LNCaP clone FGC (cell line): ENCODE measurements at regions not wholly inside any gene's neighbourhood (a gene's known extent, or its start where the extent isn't known, plus 50 kb on each side); places are given as distances from the start of the nearest gene placed in this dataset.

ENCODE experiments used
- DNase-seq: peaks from one replicate; pipeline ENCODE4 v3.0.0-alpha.2; 2011; ENCODE audit warnings: low read depth
- H3K4me3 ChIP-seq: 2 replicates; pipeline ENCODE4 v1.5.1; 2011; ENCODE audit warnings: mild to moderate bottlenecking, low read depth, low read length, control low read depth
- TF ChIP-seq, protein P1 (sequence below): IDR thresholded peaks from 2 replicates; pipeline ENCODE4 v1.5.1; 2012; ENCODE audit warnings: mild to moderate bottlenecking; ENCODE audit not compliant: control insufficient read depth, insufficient read depth; ENCODE audit errors: extremely low read depth

GRCh38 chr1:217253985-217254384 is 376.9 kb downstream of the GPATCH2 start:
- TF ChIP-seq, protein P1, sequence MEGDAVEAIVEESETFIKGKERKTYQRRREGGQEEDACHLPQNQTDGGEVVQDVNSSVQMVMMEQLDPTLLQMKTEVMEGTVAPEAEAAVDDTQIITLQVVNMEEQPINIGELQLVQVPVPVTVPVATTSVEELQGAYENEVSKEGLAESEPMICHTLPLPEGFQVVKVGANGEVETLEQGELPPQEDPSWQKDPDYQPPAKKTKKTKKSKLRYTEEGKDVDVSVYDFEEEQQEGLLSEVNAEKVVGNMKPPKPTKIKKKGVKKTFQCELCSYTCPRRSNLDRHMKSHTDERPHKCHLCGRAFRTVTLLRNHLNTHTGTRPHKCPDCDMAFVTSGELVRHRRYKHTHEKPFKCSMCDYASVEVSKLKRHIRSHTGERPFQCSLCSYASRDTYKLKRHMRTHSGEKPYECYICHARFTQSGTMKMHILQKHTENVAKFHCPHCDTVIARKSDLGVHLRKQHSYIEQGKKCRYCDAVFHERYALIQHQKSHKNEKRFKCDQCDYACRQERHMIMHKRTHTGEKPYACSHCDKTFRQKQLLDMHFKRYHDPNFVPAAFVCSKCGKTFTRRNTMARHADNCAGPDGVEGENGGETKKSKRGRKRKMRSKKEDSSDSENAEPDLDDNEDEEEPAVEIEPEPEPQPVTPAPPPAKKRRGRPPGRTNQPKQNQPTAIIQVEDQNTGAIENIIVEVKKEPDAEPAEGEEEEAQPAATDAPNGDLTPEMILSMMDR, result no peak
- H3K4me3 ChIP-seq, result no peak overlapping the region

GRCh38 chr1:217253351-217253750 is 377.5 kb downstream of the GPATCH2 start:
- no peak overlapping the region for H3K4me3 ChIP-seq
- TF ChIP-seq, protein P1, result no peak
- DNase-seq, result no peak

More at GRCh38 chr1:217253985-217254384, 376.9 kb downstream of the GPATCH2 start:
- DNase-seq, result no peak

GRCh38 chr1:217251121-217251520 is 379.8 kb downstream of the GPATCH2 start:
- no peak overlapping the region for H3K4me3 ChIP-seq
- no peak for DNase-seq
- TF ChIP-seq, protein P1, result no peak

GRCh38 chr1:217249857-217250256 is 381.0 kb downstream of the GPATCH2 start:
- no peak overlapping the region for H3K4me3 ChIP-seq
- no peak for DNase-seq
- TF ChIP-seq, protein P1, result no peak

- DNase-seq, result no peak
- H3K4me3 ChIP-seq, result no peak overlapping the region
- TF ChIP-seq, protein P1, result no peak
Observed at GRCh38 chr1:217244971-217245370, 385.9 kb downstream of the GPATCH2 start.

- TF ChIP-seq, protein P1, result no peak
- no peak overlapping the region for H3K4me3 ChIP-seq
- DNase-seq, result no peak
Observed at GRCh38 chr1:217240656-217241055, 390.2 kb downstream of the GPATCH2 start.

- no peak for DNase-seq
- TF ChIP-seq, protein P1, result no peak
- no peak overlapping the region for H3K4me3 ChIP-seq
Observed at GRCh38 chr1:217238945-217239344, 391.9 kb downstream of the GPATCH2 start.
